H1 (cell line): ENCODE measurements at regions not wholly inside any gene's neighbourhood (a gene's known extent, or its start where the extent isn't known, plus 50 kb on each side); places are given as distances from the start of the nearest gene placed in this dataset.

Source experiments
- CTCF ChIA-PET: fragments of 300-600 bp; sonication (Branson Sonifier 250); formaldehyde crosslinking; loops from one replicate; lab custom pipeline; 2021; ENCODE audit not compliant: partially characterized antibody; lab: Charles Lee
- POLR2A ChIA-PET: fragments of 300-600 bp; sonication (Branson Sonifier 250); formaldehyde crosslinking; loops from one replicate; lab custom pipeline; 2021; ENCODE audit warnings: inconsistent platforms; ENCODE audit not compliant: partially characterized antibody; lab: Charles Lee
- DNase-seq, 2 experiments: peaks; one replicate each; pipeline versions ENCODE4 v3.0.0 to v3.0.0-alpha.2; 2010 to 2022; ENCODE audit warnings: low spot score in 2 of 2, low read depth in 1 of 2, mixed read lengths in 1 of 2
- FAIRE-seq: peaks from 2 replicates; lab custom pipeline; 2011; peaks lifted over from hg19 to GRCh38; lab: Jason Lieb, UNC
- H2AFZ ChIP-seq: 2 replicates; pipeline ENCODE4 v1.8.1; 2012; ENCODE audit warnings: low read length, inconsistent platforms
- H2AK5ac ChIP-seq: 2 replicates; pipeline ENCODE4 v1.6.1; 2013; ENCODE audit warnings: low read depth, low read length
- H2BK120ac ChIP-seq: replicated peaks from 2 replicates; pipeline ENCODE3; 2013; ENCODE audit warnings: low read depth, low read length, inconsistent platforms
- H2BK12ac ChIP-seq: 2 replicates; pipeline ENCODE4 v1.6.1; 2013; ENCODE audit warnings: low read depth, low read length
- H2BK15ac ChIP-seq: 2 replicates; pipeline ENCODE4 v1.6.1; 2013; ENCODE audit warnings: low read length
- H2BK20ac ChIP-seq: 2 replicates; pipeline ENCODE4 v1.6.1; 2013; ENCODE audit warnings: low read length
- H2BK5ac ChIP-seq: 2 replicates; pipeline ENCODE4 v1.6.1; 2013; ENCODE audit warnings: low read depth, low read length
- H3K14ac ChIP-seq: 2 replicates; pipeline ENCODE4 v1.6.1; 2013; ENCODE audit warnings: inconsistent platforms; ENCODE audit not compliant: insufficient read length
- H3K18ac ChIP-seq: 2 replicates; pipeline ENCODE4 v1.6.1; 2013; ENCODE audit warnings: low read length; ENCODE audit errors: extremely low read depth
- H3K23ac ChIP-seq: 2 replicates; pipeline ENCODE4 v1.6.1; 2013; ENCODE audit warnings: inconsistent platforms; ENCODE audit not compliant: insufficient read length
- H3K23me2 ChIP-seq: 2 replicates; pipeline ENCODE4 v1.6.1; 2013; ENCODE audit warnings: low read depth, low read length
- H3K27ac ChIP-seq: 2 replicates; pipeline ENCODE4 v1.6.1; 2011; ENCODE audit warnings: low read depth, low read length, inconsistent platforms
- H3K27me3 ChIP-seq, 4 experiments: replicated peaks in 1 of 4; 1 replicate in 1 of 4; 2 replicates in 3 of 4; pipeline versions ENCODE4 v1.6.1 to v1.8.1; 2011 to 2013; ENCODE audit warnings: low read length in 3 of 4, mild to moderate bottlenecking in 3 of 4, inconsistent platforms in 2 of 4, mixed read lengths in 2 of 4, moderate library complexity in 1 of 4; ENCODE audit not compliant: control insufficient read depth in 3 of 4, insufficient read depth in 3 of 4; ENCODE audit errors: extremely low read depth in 1 of 4
- H3K36me3 ChIP-seq, 4 experiments: 2 replicates each; pipeline versions ENCODE4 v1.6.1 to v1.8.1; 2011 to 2013; ENCODE audit warnings: mild to moderate bottlenecking in 4 of 4, low read length in 3 of 4, moderate library complexity in 2 of 4, control low read depth in 1 of 4, inconsistent platforms in 1 of 4; ENCODE audit not compliant: insufficient read depth in 4 of 4, control insufficient read depth in 2 of 4
- H3K4ac ChIP-seq: replicated peaks from 2 replicates; pipeline ENCODE3; 2013; ENCODE audit warnings: low read length, low read depth, mixed read lengths, inconsistent platforms; ENCODE audit not compliant: insufficient read length
- H3K4me1 ChIP-seq, 4 experiments: replicated peaks in 1 of 4; 1 replicate in 1 of 4; 2 replicates in 3 of 4; pipeline versions ENCODE4 v1.6.1 to v1.8.1; 2011 to 2013; ENCODE audit warnings: low read length in 3 of 4, inconsistent platforms in 2 of 4, mixed read lengths in 1 of 4; ENCODE audit not compliant: insufficient read depth in 4 of 4, control insufficient read depth in 3 of 4
- H3K4me2 ChIP-seq, 2 experiments: 2 replicates each; pipeline versions ENCODE4 v1.6.1 to v1.8.1; 2011 to 2013; ENCODE audit warnings: low read depth in 2 of 2, low read length in 2 of 2, control low read depth in 1 of 2, inconsistent platforms in 1 of 2, mild to moderate bottlenecking in 1 of 2; ENCODE audit not compliant: insufficient read depth in 1 of 2
- H3K4me3 ChIP-seq, 4 experiments: fragments of 200-600, 300-600 bp in 1 of 4; sonication (generic), shearing (Covaris generic), sonication (Bioruptor Twin) in 1 of 4; 2 replicates each; pipeline versions ENCODE4 v1.5.1 to v1.8.1; 2011 to 2016; ENCODE audit warnings: low read length in 4 of 4, low read depth in 3 of 4, control low read depth in 2 of 4, inconsistent platforms in 2 of 4, mild to moderate bottlenecking in 2 of 4, mixed read lengths in 1 of 4, moderate library complexity in 1 of 4; ENCODE audit not compliant: insufficient read depth in 2 of 4; ENCODE audit errors: extremely low read depth in 1 of 4
- H3K56ac ChIP-seq: replicated peaks from 2 replicates; pipeline ENCODE3; 2013; ENCODE audit warnings: low read depth, mild to moderate bottlenecking, mixed read lengths, low read length, inconsistent platforms; ENCODE audit not compliant: insufficient read length
- H3K79me1 ChIP-seq: 2 replicates; pipeline ENCODE4 v1.6.1; 2013; ENCODE audit warnings: low read depth, low read length, control low read depth
- H3K79me2 ChIP-seq, 2 experiments: 2 replicates each; pipeline versions ENCODE4 v1.6.1 to v1.8.1; 2012 to 2013; ENCODE audit warnings: low read length in 2 of 2, mild to moderate bottlenecking in 2 of 2, inconsistent platforms in 1 of 2; ENCODE audit not compliant: insufficient read depth in 2 of 2, control insufficient read depth in 1 of 2
- H3K9ac ChIP-seq, 4 experiments: replicated peaks in 1 of 4; 1 replicate in 1 of 4; 2 replicates in 3 of 4; pipeline versions ENCODE4 v1.6.1 to v1.8.1; 2011 to 2013; ENCODE audit warnings: low read depth in 3 of 4, low read length in 3 of 4, control low read depth in 2 of 4, mild to moderate bottlenecking in 2 of 4, moderate library complexity in 2 of 4, inconsistent platforms in 1 of 4; ENCODE audit errors: extremely low read depth in 1 of 4
- H3K9me3 ChIP-seq, 2 experiments: 2 replicates each; pipeline versions ENCODE4 v1.6.1 to v1.8.1; 2012 to 2013; ENCODE audit warnings: mild to moderate bottlenecking in 2 of 2, moderate library complexity in 2 of 2, control low read depth in 1 of 2, inconsistent platforms in 1 of 2, low read depth in 1 of 2, low read length in 1 of 2, mixed read lengths in 1 of 2; ENCODE audit not compliant: insufficient read depth in 2 of 2
- H4K20me1 ChIP-seq, 2 experiments: replicated peaks in 1 of 2; 2 replicates each; pipeline versions ENCODE3 to v1.8.1; 2011 to 2013; ENCODE audit warnings: inconsistent platforms in 2 of 2, low read length in 2 of 2, mild to moderate bottlenecking in 1 of 2; ENCODE audit not compliant: insufficient read depth in 2 of 2, control insufficient read depth in 1 of 2
- H4K5ac ChIP-seq: 2 replicates; pipeline ENCODE4 v1.6.1; 2013; ENCODE audit warnings: low read length, low read depth, mixed read lengths, inconsistent platforms; ENCODE audit not compliant: insufficient read length
- H4K8ac ChIP-seq: 2 replicates; pipeline ENCODE4 v1.8.0; 2013; ENCODE audit warnings: mild to moderate bottlenecking, moderate library complexity, low read length, inconsistent platforms; ENCODE audit not compliant: insufficient read depth; ENCODE audit errors: extremely low read depth
- H4K91ac ChIP-seq: replicated peaks from 2 replicates; pipeline ENCODE3; 2013; ENCODE audit warnings: low read length, mixed read lengths, inconsistent platforms; ENCODE audit not compliant: insufficient read length
- BACH1 ChIP-seq: IDR thresholded peaks from 2 replicates; pipeline ENCODE4 v1.6.1; 2012; ENCODE audit warnings: low read length, improper control_type of control experiment
- EP300 ChIP-seq, 2 experiments: IDR thresholded peaks; 1 replicate in 1 of 2; 2 replicates in 1 of 2; pipeline ENCODE4 v1.6.1; 2011 to 2012; ENCODE audit warnings: low read depth in 2 of 2, low read length in 2 of 2, mild to moderate bottlenecking in 2 of 2, borderline replicate concordance in 1 of 2, inconsistent platforms in 1 of 2, moderate library complexity in 1 of 2
- FOSL1 ChIP-seq: IDR thresholded peaks from 2 replicates; pipeline ENCODE4 v1.6.1; 2011; ENCODE audit warnings: mild to moderate bottlenecking, low read depth, low read length, moderate library complexity; ENCODE audit not compliant: insufficient read depth
- JUN ChIP-seq: IDR thresholded peaks from 2 replicates; pipeline ENCODE4 v1.6.1; 2011; ENCODE audit warnings: low read depth, mild to moderate bottlenecking, improper control_type of control experiment, low read length
- KDM5A ChIP-seq: fragments of 200-600 bp; IDR thresholded peaks from 2 replicates; pipeline ENCODE4 v1.7.1; 2012; ENCODE audit warnings: mild to moderate bottlenecking, low read length, inconsistent platforms, mixed read lengths
- MAX ChIP-seq: IDR thresholded peaks from 2 replicates; pipeline ENCODE4 v1.6.1; 2012; ENCODE audit warnings: inconsistent platforms
- RAD21 ChIP-seq, 2 experiments: IDR thresholded peaks in 1 of 2; conservative IDR thresholded peaks in 1 of 2; 2 replicates each; pipeline ENCODE4 v1.6.1; 2011; ENCODE audit warnings: low read depth in 2 of 2, low read length in 2 of 2, improper control_type of control experiment in 1 of 2, inconsistent platforms in 1 of 2, mild to moderate bottlenecking in 1 of 2, moderate library complexity in 1 of 2
- RBBP5 ChIP-seq: IDR thresholded peaks from 2 replicates; pipeline ENCODE4 v1.7.1; 2012; ENCODE audit warnings: low read depth, mild to moderate bottlenecking, inconsistent platforms, low read length, moderate library complexity, borderline replicate concordance
- RXRA ChIP-seq: IDR thresholded peaks from 2 replicates; pipeline ENCODE4 v1.6.1; 2011; ENCODE audit warnings: low read depth, mild to moderate bottlenecking, low read length, moderate library complexity; ENCODE audit not compliant: insufficient read depth
- SAP30 ChIP-seq: fragments of 300-600 bp; sonication (generic); IDR thresholded peaks from 2 replicates; pipeline ENCODE4 v1.7.1; 2012; ENCODE audit warnings: low read length, moderate library complexity, mild to moderate bottlenecking, inconsistent platforms; ENCODE audit not compliant: insufficient read depth, insufficient replicate concordance
- TAF7 ChIP-seq: optimal IDR thresholded peaks from 2 replicates; pipeline ENCODE3; 2011; ENCODE audit warnings: low read depth, mild to moderate bottlenecking, inconsistent platforms, low read length, moderate library complexity, borderline replicate concordance
- TBP ChIP-seq: IDR thresholded peaks from 2 replicates; pipeline ENCODE4 v1.6.1; 2011; ENCODE audit warnings: low read depth, low read length, improper control_type of control experiment
- ZNF274 ChIP-seq: IDR thresholded peaks from 2 replicates; pipeline ENCODE4 v1.7.0; 2012; ENCODE audit warnings: low read length, borderline replicate concordance; ENCODE audit errors: extremely low read depth
- WGBS, 2 experiments: shearing (Covaris generic) in 1 of 2; methylation state at CpG; one replicate each; pipeline versions ENCODE4 v1.1.6 to v1.1.7; 2013 to 2015; ENCODE audit warnings: low lambda C conversion rate in 2 of 2, mixed read lengths in 2 of 2, inconsistent platforms in 1 of 2, low coverage in 1 of 2, missing lambda C conversion rate in 1 of 2; ENCODE audit not compliant: insufficient replicate concordance in 2 of 2, insufficient coverage in 1 of 2, insufficient read length in 1 of 2; ENCODE audit errors: extremely low coverage in 1 of 2, missing lambda C conversion rate in 1 of 2; 5-methylcytosine and 5-hydroxymethylcytosine counted together

- H3K36me3 ChIP-seq, result no peaks in the 10 kb centered on the region
- WGBS, 2 experiments, result 92% methylated on average over 2 of the region's 2 CpGs; no CpG with 5 or more reads in 1 of the 2 experiments
- no peak overlapping the region for H2BK5ac ChIP-seq
- H4K91ac ChIP-seq, result no peak overlapping the region
- H3K4me3 ChIP-seq, result no peak overlapping the region
- no peak overlapping the region for H2BK20ac ChIP-seq
- no peaks in the 10 kb centered on the region for H3K23me2 ChIP-seq
- no peak overlapping the region for H3K4ac ChIP-seq
- no peak overlapping the region for H3K23ac ChIP-seq
- no peak overlapping the region for H3K27ac ChIP-seq
- no peak overlapping the region for H2AFZ ChIP-seq
- no peak for FAIRE-seq
- H2AK5ac ChIP-seq, result no peak overlapping the region
- no peak overlapping the region for H2BK120ac ChIP-seq
- CTCF ChIA-PET, result no interaction called here
- H4K20me1 ChIP-seq, result no peaks in the 10 kb centered on the region
- 0 out of 4 replicates have a peak, but pooled peaks cover 0 to 4% of the 10 kb centered on the region in 2 experiments for H3K9me3 ChIP-seq
- H3K18ac ChIP-seq, result no peak overlapping the region
- H3K4me1 ChIP-seq, result no peaks in the 10 kb centered on the region
- no peak overlapping the region for H3K56ac ChIP-seq
- POLR2A ChIA-PET, result no interaction called here
- no peaks in the 10 kb centered on the region for H3K79me1 ChIP-seq
- H2BK12ac ChIP-seq, result no peak overlapping the region
- no peak for DNase-seq
- no peak overlapping the region for H4K5ac ChIP-seq
- no peaks in the 10 kb centered on the region for H3K79me2 ChIP-seq
- H3K27me3 ChIP-seq, result no peaks in the 10 kb centered on the region
- no peak overlapping the region for H4K8ac ChIP-seq
- no peak overlapping the region for H3K9ac ChIP-seq
- no peak overlapping the region for H2BK15ac ChIP-seq
- no peak overlapping the region for H3K4me2 ChIP-seq
- TF ChIP-seq RBBP5 (no peak), TAF7 (no peak), RAD21 (IDR thresholded peaks at IDR 0.05 in 1 of 2, conservative IDR thresholded peaks at IDR 0.05 in 1 of 2; ENCODE audit: low read depth in 2 of 2, low read length in 2 of 2) (no peak), EP300 (IDR thresholded peaks at IDR 0.05; ENCODE audit: borderline replicate concordance in 1 of 2, low read depth in 2 of 2, low read length in 2 of 2) (no peak), SAP30 (no peak), KDM5A (no peak), JUN (no peak), BACH1 (no peak), ZNF274 (no peak), MAX (no peak), TBP (no peak), RXRA (no peak), FOSL1 (no peak)
- H3K14ac ChIP-seq, result no peak overlapping the region
Measured at GRCh38 chr6:95946906-95947305, 68.9 kb upstream of the FUT9 start.
